Muscle of leg (tissue), 3 donors: ENCODE measurements at regions not wholly inside any gene's neighbourhood (a gene's known extent, or its start where the extent isn't known, plus 50 kb on each side); places are given as distances from the start of the nearest gene placed in this dataset.
"Not testable (repeated sequence)": the region's sequence is repeated elsewhere in the genome, so short reads cannot be mapped to it uniquely, and the experiment has no call there.

Experiments
- DNase-seq: peaks from one replicate; pipeline ENCODE4 v3.0.0; 2013
- H3K27ac ChIP-seq: one replicate; pipeline ENCODE4 v1.5.1; 2013; ENCODE audit warnings: mild to moderate bottlenecking, low read length, control low read depth
- H3K27me3 ChIP-seq: one replicate; pipeline ENCODE4 v1.6.1; 2013; ENCODE audit warnings: low read length; ENCODE audit not compliant: control insufficient read depth, insufficient read depth
- H3K36me3 ChIP-seq: one replicate; pipeline ENCODE4 v1.6.1; 2013; ENCODE audit warnings: low read length; ENCODE audit not compliant: control insufficient read depth, insufficient read depth
- H3K4me1 ChIP-seq: one replicate; pipeline ENCODE4 v1.6.1; 2013; ENCODE audit warnings: low read length; ENCODE audit not compliant: control insufficient read depth, insufficient read depth
- H3K4me3 ChIP-seq: one replicate; pipeline ENCODE4 v1.5.1; 2013; ENCODE audit warnings: low read length, control low read depth
- H3K9me3 ChIP-seq: replicated peaks from 2 replicates; pipeline ENCODE4 v1.6.1; 2013; ENCODE audit warnings: low read depth, low read length; ENCODE audit not compliant: control insufficient read depth
- WGBS: methylation state at CpG from one replicate; pipeline ENCODE4 v1.1.5; 2013; ENCODE audit warnings: missing lambda C conversion rate; ENCODE audit not compliant: insufficient coverage; 5-methylcytosine and 5-hydroxymethylcytosine counted together

DNA sequence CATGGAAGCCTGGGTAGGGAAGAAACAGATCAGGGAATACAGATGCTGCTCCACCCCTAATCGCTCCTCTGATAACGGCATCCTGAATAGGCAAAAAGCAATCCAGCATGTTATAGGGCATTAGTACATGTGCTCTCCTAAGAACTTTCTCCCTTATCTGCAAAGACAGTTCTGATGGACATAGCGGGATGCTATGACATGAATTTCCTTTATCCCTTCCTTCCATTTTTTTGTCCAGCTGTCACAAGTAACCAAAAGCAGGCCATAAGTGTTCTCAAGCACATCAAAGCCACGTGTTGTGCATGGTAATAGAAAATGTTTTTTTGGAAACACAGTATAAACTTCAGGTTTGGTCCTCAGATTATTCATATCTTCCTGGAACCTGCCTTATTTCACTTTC is 141.4 kb upstream of the MON1B start:
- DNase-seq, result no peak
- H3K9me3 ChIP-seq, result no peaks in the 10 kb centered on the region
- no peak overlapping the region for H3K27ac ChIP-seq
- no peak overlapping the region for H3K4me3 ChIP-seq
- H3K4me1 ChIP-seq, result no peaks in the 10 kb centered on the region
- WGBS, result no CpG with 5 or more reads among the region's 4 CpGs
- H3K36me3 ChIP-seq, result no peaks in the 10 kb centered on the region
- no peaks in the 10 kb centered on the region for H3K27me3 ChIP-seq

DNA sequence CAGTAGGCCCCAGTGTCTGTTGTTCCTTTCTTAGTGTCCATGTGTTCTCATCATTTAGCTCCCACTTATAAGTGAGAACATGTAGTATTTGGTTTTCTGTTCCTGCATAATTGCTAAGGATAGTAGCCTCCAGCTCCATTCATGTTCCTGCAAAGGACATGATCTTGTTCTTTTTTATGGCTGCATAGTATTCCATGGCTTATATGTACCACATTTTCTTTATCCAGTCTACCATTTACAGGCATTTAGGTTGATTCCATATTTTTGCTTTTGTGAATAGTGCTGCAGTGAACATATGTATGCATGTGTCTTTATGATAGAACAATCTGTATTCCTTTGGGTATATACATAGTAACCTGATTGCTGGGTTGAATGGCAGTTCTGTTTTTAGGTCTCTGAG is 134.4 kb upstream of the MON1B start:
- H3K4me1 ChIP-seq, H3K4me3 ChIP-seq, H3K36me3 ChIP-seq, H3K27ac ChIP-seq, H3K27me3 ChIP-seq, DNase-seq, H3K9me3 ChIP-seq: not testable (repeated sequence)

DNA sequence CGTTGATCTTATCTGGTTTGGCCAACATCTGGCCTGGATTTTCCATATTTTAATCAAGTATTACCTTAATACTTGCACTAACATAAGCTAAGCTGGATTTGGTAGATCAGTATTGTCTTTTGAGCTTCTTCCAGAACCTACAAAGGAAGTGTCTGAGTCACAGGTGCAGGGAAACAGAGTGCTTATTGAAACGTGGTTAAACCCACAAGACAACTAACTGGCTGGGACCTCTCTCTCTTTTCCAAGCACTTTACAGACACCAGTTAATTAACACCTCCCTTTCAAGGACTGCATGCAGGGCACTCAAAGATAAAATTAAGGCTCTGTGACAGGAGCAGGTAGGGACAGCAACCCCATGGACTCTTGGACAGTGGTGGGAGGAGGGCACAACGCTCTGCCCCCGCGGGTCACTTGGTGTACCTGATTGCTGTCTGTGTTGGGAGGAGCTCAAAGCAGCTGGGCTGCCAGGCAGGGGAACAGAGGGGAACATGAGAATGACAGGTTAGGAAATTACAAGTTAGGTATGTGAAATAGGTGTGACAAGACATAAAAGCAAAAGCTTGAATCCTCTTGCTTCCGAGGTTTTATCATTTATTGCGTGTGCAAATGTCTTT is 133.7 kb upstream of the MON1B start:
- H3K4me3 ChIP-seq, result no peak overlapping the region
- DNase-seq, result no peak
- WGBS, result 65% methylated on average over 3 of the region's 7 CpGs
- no peaks in the 10 kb centered on the region for H3K4me1 ChIP-seq
- H3K36me3 ChIP-seq, result no peaks in the 10 kb centered on the region
- H3K9me3 ChIP-seq, result no peaks in the 10 kb centered on the region
- H3K27me3 ChIP-seq, result no peaks in the 10 kb centered on the region
- H3K27ac ChIP-seq, result no peak overlapping the region

DNA sequence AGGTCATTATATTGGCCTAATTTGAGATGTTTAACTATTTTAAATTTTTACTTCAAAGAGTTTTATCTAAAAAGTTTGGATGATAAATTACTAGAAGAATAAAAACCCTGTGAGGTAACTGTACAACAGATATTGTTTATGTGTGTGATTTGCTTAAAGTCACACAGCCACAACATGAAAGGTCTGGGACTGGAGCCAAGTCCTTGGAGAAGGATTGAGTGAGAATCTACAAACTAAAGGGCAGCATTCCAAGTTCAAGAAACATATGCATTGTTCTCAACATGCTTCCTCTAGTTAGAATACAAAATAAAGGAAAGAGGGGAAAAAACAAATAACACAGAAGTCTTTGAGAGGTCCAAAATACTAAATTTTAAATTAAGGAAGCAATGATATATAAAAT is 131.5 kb upstream of the MON1B start:
- no peaks in the 10 kb centered on the region for H3K9me3 ChIP-seq
- no peak overlapping the region for H3K4me3 ChIP-seq
- no peak overlapping the region for H3K27ac ChIP-seq
- H3K36me3 ChIP-seq, result no peaks in the 10 kb centered on the region
- peak; percentile 82 for DNase-seq
- H3K27me3 ChIP-seq, result no peaks in the 10 kb centered on the region
- H3K4me1 ChIP-seq, result peaks cover 14% of the 10 kb centered on the region

DNA sequence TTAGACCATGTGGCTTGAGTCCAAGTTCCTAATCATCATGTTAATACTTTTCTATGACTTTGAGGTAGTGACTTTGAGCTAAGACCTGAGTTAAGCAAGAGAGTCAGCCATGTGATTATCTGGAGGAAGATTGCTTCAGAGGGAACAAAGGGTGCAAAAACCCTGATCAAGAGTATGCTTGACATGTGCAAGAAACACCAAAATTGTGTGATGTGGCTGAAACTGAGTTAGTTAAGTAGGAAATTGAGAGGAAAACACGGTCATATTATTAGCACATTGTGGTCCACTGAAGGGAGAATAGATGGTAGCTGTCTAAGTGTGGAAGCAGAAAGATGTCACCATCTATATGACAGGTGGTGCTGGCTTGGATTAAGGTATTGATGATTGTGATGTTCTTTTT is 130.4 kb upstream of the MON1B start:
- Histone ChIP-seq H3K4me3 (no peak overlapping the region), H3K9me3 (no peaks in the 10 kb centered on the region), H3K27ac (no peak overlapping the region), H3K4me1 (peaks cover 15% of the 10 kb centered on the region), H3K27me3 (no peaks in the 10 kb centered on the region), H3K36me3 (no peaks in the 10 kb centered on the region)
- no peak for DNase-seq
- WGBS, result 89% methylated on average over 1 of the region's 1 CpG

DNA sequence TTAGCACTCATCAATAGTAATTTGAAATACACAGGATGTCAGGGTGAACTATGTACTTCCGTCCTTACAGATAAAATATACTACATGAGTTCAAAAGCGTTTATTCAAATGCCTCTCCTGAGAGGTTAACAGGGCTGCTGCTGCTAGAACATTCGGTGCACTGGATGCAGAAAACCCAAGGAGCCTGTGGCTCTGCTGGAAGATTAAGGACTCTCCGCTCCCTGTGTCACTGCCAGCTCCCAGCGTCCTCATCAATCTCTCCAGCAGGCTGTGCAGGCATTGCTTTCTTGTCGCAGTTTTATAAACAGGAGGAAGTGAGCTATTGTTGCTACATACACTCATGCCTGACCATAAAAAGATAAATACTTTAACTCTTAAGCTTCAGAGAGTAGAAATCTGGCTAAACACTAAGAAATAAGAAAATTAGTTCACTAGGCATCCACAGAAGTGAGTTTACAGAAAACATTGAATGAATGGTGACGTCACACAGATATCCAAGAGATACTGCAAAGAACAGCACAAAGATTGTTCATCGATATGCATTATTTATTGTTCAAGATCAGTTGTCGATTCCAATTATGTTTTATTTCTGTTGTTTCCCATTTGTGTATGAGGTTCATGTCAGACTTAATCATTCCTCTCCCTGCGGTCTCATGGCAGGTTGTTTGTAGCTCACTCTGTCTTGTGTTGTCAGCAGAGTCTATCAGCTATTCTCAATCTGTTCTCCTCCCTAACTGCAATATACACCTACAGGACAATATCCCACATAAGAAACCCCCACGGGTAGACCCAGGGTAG is 127.9 kb upstream of the MON1B start:
- Histone ChIP-seq H3K4me3 (no peak overlapping the region), H3K36me3 (no peaks in the 10 kb centered on the region), H3K27ac (no peak overlapping the region), H3K4me1 (peaks cover 15% of the 10 kb centered on the region), H3K9me3 (no peaks in the 10 kb centered on the region), H3K27me3 (no peaks in the 10 kb centered on the region)
- peak; percentile 50 for DNase-seq
- 30% methylated on average over 4 of the region's 11 CpGs for WGBS

DNA sequence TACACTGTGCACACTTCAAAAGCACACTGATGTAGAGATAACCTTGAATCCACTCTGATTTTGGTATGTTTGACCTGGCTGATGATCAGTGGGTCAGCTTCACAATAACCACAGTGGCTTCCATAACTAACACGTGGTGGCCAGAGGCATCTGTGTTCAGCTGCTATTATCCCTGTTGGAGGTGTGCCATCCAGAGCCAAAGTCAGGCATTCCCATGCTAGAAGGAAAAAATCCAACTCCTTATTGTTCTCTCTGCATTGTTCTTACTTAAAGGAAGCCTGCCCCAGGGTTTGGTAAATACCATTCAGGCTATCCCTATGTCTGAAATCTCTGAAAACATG is 127.3 kb upstream of the MON1B start:
- Histone ChIP-seq H3K27me3 (no peaks in the 10 kb centered on the region), H3K9me3 (no peaks in the 10 kb centered on the region), H3K36me3 (no peaks in the 10 kb centered on the region), H3K27ac (peak overlapping the region; percentile 16), H3K4me1 (peaks cover 15% of the 10 kb centered on the region), H3K4me3 (no peak overlapping the region)
- DNase-seq, result peak; percentile 16
- WGBS, result no CpG with 5 or more reads among the region's 1 CpG

DNA sequence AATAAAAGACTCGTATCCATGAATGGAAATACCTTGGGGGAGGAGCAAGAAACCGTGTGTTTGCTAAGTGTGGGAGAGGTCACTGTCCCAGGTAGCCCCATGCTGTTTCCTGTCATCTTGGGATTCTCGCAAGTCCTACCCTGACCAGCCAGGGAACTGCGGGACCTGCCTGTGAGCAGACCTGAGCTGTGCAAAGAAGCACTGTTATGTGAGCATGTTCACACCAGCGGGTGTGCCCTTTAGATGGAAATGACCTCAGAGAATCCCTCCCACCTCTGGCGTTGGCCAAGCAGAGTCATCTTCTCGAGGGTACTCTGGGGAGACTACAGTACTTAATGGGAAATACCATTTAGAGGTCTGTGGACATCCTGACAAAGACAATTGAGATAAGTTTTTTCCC is 127.0 kb upstream of the MON1B start:
- no peaks in the 10 kb centered on the region for H3K9me3 ChIP-seq
- H3K4me3 ChIP-seq, result no peak overlapping the region
- DNase-seq, result peak; percentile 26
- no peaks in the 10 kb centered on the region for H3K36me3 ChIP-seq
- H3K27me3 ChIP-seq, result no peaks in the 10 kb centered on the region
- 69% methylated on average over 5 of the region's 7 CpGs for whole genome bisulfite sequencing
- peaks cover 15% of the 10 kb centered on the region for H3K4me1 ChIP-seq
- peak overlapping the region; percentile 16 for H3K27ac ChIP-seq

DNA sequence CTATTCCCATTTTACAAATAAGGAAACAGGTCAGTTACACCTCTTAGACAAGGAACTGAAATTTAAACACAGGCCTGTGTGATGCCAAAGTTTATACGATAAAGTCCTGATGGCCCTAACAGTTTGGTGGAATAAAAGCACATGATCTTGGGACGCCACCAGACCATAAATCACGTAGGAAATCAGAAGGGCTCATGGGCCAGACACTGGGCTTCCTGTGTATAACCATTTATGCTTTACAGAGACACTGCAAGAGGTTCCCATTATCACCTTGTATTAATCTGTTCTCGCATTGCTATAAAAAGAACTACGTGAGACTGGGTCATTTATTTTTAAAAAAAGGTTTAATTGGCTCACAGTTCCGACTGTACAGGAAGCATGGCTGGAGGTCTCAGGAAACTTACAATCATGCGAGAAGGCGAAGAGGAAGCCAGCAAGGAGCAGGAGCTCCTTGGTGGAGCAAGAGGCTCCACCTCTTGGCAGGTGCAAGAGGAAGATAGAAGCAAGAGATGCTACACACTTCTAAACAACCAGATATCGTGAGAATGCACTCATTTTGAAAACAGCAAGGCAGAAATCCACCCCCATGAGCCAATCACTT is 124.0 kb upstream of the MON1B start:
- WGBS, result 56% methylated on average over 7 of the region's 9 CpGs
- peaks cover 15% of the 10 kb centered on the region for H3K4me1 ChIP-seq
- no peaks in the 10 kb centered on the region for H3K9me3 ChIP-seq
- no peaks in the 10 kb centered on the region for H3K36me3 ChIP-seq
- H3K27ac ChIP-seq, result peak overlapping the region; percentile 24
- no peak overlapping the region for H3K4me3 ChIP-seq
- DNase-seq, result peak; percentile 37
- H3K27me3 ChIP-seq, result no peaks in the 10 kb centered on the region

DNA sequence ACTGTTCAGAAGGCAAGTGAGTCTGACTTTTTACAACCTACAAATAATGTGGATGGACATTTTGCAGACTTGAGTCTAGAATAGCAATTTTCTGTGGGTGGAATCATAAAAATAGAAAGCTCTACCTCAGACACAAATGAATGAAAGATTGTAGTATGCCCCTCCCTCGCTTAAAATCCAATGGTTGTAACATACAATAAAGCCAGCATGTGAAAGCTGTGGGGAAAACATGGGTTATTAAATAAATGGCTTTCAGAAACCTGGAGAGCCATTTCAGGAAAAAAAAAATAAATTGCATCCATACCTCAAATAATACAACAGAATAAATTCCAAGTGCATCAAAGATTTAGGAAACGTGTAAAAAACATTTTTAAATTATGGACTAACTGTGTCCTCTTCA is 123.1 kb upstream of the MON1B start:
- DNase-seq, result peak; percentile 6
- no peaks in the 10 kb centered on the region for H3K9me3 ChIP-seq
- H3K36me3 ChIP-seq, result no peaks in the 10 kb centered on the region
- no peaks in the 10 kb centered on the region for H3K27me3 ChIP-seq
- peak overlapping the region; percentile 6 for H3K27ac ChIP-seq
- no CpG with 5 or more reads among the region's 2 CpGs for WGBS
- H3K4me3 ChIP-seq, result no peak overlapping the region
- peaks cover 14% of the 10 kb centered on the region for H3K4me1 ChIP-seq
